PC-3 (cell line): ENCODE measurements at regions not wholly inside any gene's neighbourhood (a gene's known extent, or its start where the extent isn't known, plus 50 kb on each side); places are given as distances from the start of the nearest gene placed in this dataset.

ENCODE experiments used
- ATAC-seq: fragments of 200-7000 bp; cut with Tn5 transposase; 2 replicates; pipeline ENCODE4 v1.9.1; 2020; ENCODE audit warnings: mild to moderate bottlenecking, moderate library complexity
- BruUV-seq: library from RNA; stranded (reverse); fragments of 400-500 nt; replicated peaks from 2 replicates; lab custom pipeline; 2021; lab: Mats Ljungman, UMichigan
- CTCF ChIA-PET: fragments of 300-600 bp; sonication (Branson Sonifier 250); formaldehyde crosslinking; loops from one replicate; lab custom pipeline; 2022; ENCODE audit warnings: antibody characterized with exemption; lab: Charles Lee
- POLR2A ChIA-PET: fragments of 300-600 bp; sonication (Branson Sonifier 250); formaldehyde crosslinking; loops from one replicate; lab custom pipeline; 2022; ENCODE audit warnings: antibody characterized with exemption; ENCODE audit not compliant: unreplicated experiment; lab: Charles Lee
- DNase-seq: peaks from one replicate; pipeline ENCODE4 v3.0.0-alpha.2; 2015
- H2AFZ ChIP-seq: fragments of 300-600 bp; sonication (generic); 2 replicates; pipeline ENCODE4 v1.6.0; 2016; ENCODE audit warnings: antibody characterized with exemption, low read length
- H3F3A ChIP-seq: fragments of 300-600 bp; sonication (generic); one replicate; pipeline ENCODE4 v1.6.0; 2017; ENCODE audit warnings: antibody characterized with exemption, low read length, control low read depth, mild to moderate bottlenecking; ENCODE audit not compliant: unreplicated experiment
- H3K27ac ChIP-seq: fragments of 300-600 bp; sonication (generic); 2 replicates; pipeline ENCODE4 v1.5.1; 2016; ENCODE audit warnings: mild to moderate bottlenecking, low read length
- H3K27me3 ChIP-seq: fragments of 300-600 bp; sonication (generic); 2 replicates; pipeline ENCODE4 v1.6.1; 2016; ENCODE audit warnings: low read length, mixed read lengths
- H3K36me3 ChIP-seq: fragments of 300-600 bp; sonication (generic); 2 replicates; pipeline ENCODE4 v1.6.1; 2016; ENCODE audit warnings: low read depth, mixed run types, low read length, mixed read lengths
- H3K4me1 ChIP-seq: fragments of 300-600 bp; sonication (generic); 2 replicates; pipeline ENCODE4 v1.5.1; 2016; ENCODE audit warnings: low read length; ENCODE audit not compliant: insufficient read depth
- H3K4me2 ChIP-seq: fragments of 300-600 bp; sonication (generic); 2 replicates; pipeline ENCODE4 v1.6.0; 2016; ENCODE audit warnings: low read length
- H3K4me3 ChIP-seq: fragments of 300-600 bp; sonication (generic); 2 replicates; pipeline ENCODE4 v1.5.1; 2016; ENCODE audit warnings: mild to moderate bottlenecking, low read length, mixed read lengths
- H3K79me2 ChIP-seq: fragments of 300-600 bp; sonication (generic); 2 replicates; pipeline ENCODE4 v1.6.1; 2017; ENCODE audit warnings: low read length, mixed read lengths
- H3K9ac ChIP-seq: fragments of 300-600 bp; sonication (generic); 2 replicates; pipeline ENCODE4 v1.6.0; 2016; ENCODE audit warnings: mild to moderate bottlenecking, low read length
- H3K9me2 ChIP-seq: fragments of 300-600 bp; sonication (generic); replicated peaks from 2 replicates; pipeline ENCODE4 v1.6.1; 2016; ENCODE audit warnings: mixed run types, low read length, mixed read lengths
- H3K9me3 ChIP-seq: fragments of 300-600 bp; sonication (generic); 2 replicates; pipeline ENCODE4 v1.6.1; 2016; ENCODE audit warnings: low read length, mixed read lengths
- H4K20me1 ChIP-seq: fragments of 300-600 bp; sonication (generic); 2 replicates; pipeline ENCODE4 v1.6.1; 2016; ENCODE audit warnings: low read length, mixed read lengths
- EZH2 ChIP-seq: fragments of 300-600 bp; sonication (generic); IDR thresholded peaks from one replicate; pipeline ENCODE4 v1.6.1; 2017; ENCODE audit warnings: antibody characterized with exemption, mild to moderate bottlenecking, low read length; ENCODE audit not compliant: unreplicated experiment
- EZH2phosphoT487 ChIP-seq: fragments of 300-600 bp; sonication (generic); IDR thresholded peaks from 2 replicates; pipeline ENCODE4 v1.6.1; 2018; ENCODE audit warnings: mild to moderate bottlenecking, antibody characterized with exemption, low read length, borderline replicate concordance
- intact Hi-C: fragments of 100-400 bp; cut with micrococcal nuclease; formaldehyde crosslinking; loops from 2 replicates; pipeline ENCODE4 v1.9.0; 2023
- TF ChIP-seq, protein P1 (sequence below): fragments of 300-600 bp; sonication (generic); conservative IDR thresholded peaks from 2 replicates; pipeline ENCODE4 v1.5.1; 2017; ENCODE audit warnings: antibody characterized with exemption, low read depth, mild to moderate bottlenecking, low read length

- Histone ChIP-seq H3K4me3 (no peak overlapping the region), H4K20me1 (no peaks in the 10 kb centered on the region), H3K9ac (no peak overlapping the region), H3K9me2 (no peaks in the 10 kb centered on the region), H2AFZ (no peak overlapping the region), H3K27ac (no peak overlapping the region), H3K4me1 (no peaks in the 10 kb centered on the region), H3K9me3 (no peaks in the 10 kb centered on the region), H3F3A (no peaks in the 10 kb centered on the region), H3K36me3 (no peaks in the 10 kb centered on the region), H3K27me3 (no peaks in the 10 kb centered on the region; the same call in 1 of the 2 replicates), H3K4me2 (no peak overlapping the region), H3K79me2 (no peaks in the 10 kb centered on the region)
- no peak for DNase-seq
- ATAC-seq = no peak
- ChIA-PET CTCF (no interaction called here), POLR2A (no interaction called here)
- no TSS peak for BruUV-seq
- intact Hi-C loops = no loop called here
- TF ChIP-seq EZH2phosphoT487 = no peak
- TF ChIP-seq, protein P1, sequence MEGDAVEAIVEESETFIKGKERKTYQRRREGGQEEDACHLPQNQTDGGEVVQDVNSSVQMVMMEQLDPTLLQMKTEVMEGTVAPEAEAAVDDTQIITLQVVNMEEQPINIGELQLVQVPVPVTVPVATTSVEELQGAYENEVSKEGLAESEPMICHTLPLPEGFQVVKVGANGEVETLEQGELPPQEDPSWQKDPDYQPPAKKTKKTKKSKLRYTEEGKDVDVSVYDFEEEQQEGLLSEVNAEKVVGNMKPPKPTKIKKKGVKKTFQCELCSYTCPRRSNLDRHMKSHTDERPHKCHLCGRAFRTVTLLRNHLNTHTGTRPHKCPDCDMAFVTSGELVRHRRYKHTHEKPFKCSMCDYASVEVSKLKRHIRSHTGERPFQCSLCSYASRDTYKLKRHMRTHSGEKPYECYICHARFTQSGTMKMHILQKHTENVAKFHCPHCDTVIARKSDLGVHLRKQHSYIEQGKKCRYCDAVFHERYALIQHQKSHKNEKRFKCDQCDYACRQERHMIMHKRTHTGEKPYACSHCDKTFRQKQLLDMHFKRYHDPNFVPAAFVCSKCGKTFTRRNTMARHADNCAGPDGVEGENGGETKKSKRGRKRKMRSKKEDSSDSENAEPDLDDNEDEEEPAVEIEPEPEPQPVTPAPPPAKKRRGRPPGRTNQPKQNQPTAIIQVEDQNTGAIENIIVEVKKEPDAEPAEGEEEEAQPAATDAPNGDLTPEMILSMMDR = no peak
- TF ChIP-seq EZH2 = no peak
Measured at GRCh38 chr2:106686814-106687213, 199.2 kb downstream of the ST6GAL2 start.

GRCh38 chr2:106694964-106695470 lies 190.9 kb downstream of the ST6GAL2 start:
- Histone ChIP-seq H3K4me1 (no peaks in the 10 kb centered on the region), H3K36me3 (no peaks in the 10 kb centered on the region), H3K27me3 (peaks cover 54% of the 10 kb centered on the region), H3K4me2 (no peak overlapping the region), H3K9ac (no peak overlapping the region), H3K27ac (no peak overlapping the region), H3K9me2 (no peaks in the 10 kb centered on the region), H3K9me3 (no peaks in the 10 kb centered on the region), H3K4me3 (no peak overlapping the region), H3K79me2 (no peaks in the 10 kb centered on the region), H3F3A (no peaks in the 10 kb centered on the region), H4K20me1 (no peaks in the 10 kb centered on the region), H2AFZ (no peak overlapping the region)
- ChIA-PET CTCF (no interaction called here), POLR2A (no interaction called here)
- DNase-seq (no peak), ATAC-seq (no peak)
- TF ChIP-seq, protein P1 = no peak
- TF ChIP-seq EZH2 (no peak), EZH2phosphoT487 (no peak)
- BruUV-seq = no TSS peak
- intact Hi-C loops = no loop called here

DNA sequence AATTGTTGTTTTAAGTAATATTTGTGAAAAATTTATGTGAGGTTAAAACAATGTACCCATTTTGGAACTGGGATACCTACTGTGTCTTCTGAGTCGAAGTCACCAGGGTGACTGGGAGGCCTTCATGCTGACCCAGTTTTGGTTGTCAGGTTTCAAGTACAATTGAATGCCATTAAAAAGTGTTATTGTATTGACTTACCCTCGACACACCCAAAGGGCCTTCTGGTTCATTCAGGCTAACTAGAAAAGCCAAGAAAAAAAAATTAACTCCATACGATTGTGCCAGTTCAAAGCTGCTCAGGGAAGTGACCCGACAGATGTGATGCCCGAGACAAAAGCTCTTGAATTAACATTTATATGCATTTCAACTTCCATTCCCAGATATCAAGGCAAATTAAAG lies 190.0 kb downstream of the ST6GAL2 start:
- H3K9me3 ChIP-seq = no peaks in the 10 kb centered on the region
- H3K4me2 ChIP-seq = no peak overlapping the region
- intact Hi-C loops = no loop called here
- BruUV-seq = no TSS peak
- H3K27ac ChIP-seq = no peak overlapping the region
- no peaks in the 10 kb centered on the region for H3K9me2 ChIP-seq
- no peak for ATAC-seq
- no peak for DNase-seq
- H4K20me1 ChIP-seq = no peaks in the 10 kb centered on the region
- CTCF ChIA-PET = no interaction called here
- H3K79me2 ChIP-seq = no peaks in the 10 kb centered on the region
- no peaks in the 10 kb centered on the region for H3F3A ChIP-seq
- peaks cover 60% of the 10 kb centered on the region for H3K27me3 ChIP-seq
- H3K36me3 ChIP-seq = no peaks in the 10 kb centered on the region
- H2AFZ ChIP-seq = no peak overlapping the region
- H3K9ac ChIP-seq = no peak overlapping the region
- no peaks in the 10 kb centered on the region for H3K4me1 ChIP-seq
- TF ChIP-seq, protein P1 = no peak
- no peak for TF ChIP-seq EZH2
- no peak for TF ChIP-seq EZH2phosphoT487
- POLR2A ChIA-PET = no interaction called here
- H3K4me3 ChIP-seq = no peak overlapping the region
